HCT116 (cell line): ENCODE measurements at regions not wholly inside any gene's neighbourhood (a gene's known extent, or its start where the extent isn't known, plus 50 kb on each side); places are given as distances from the start of the nearest gene placed in this dataset.
"Not testable (repeated sequence)": the region's sequence is repeated elsewhere in the genome, so short reads cannot be mapped to it uniquely, and the experiment has no call there.

Experiments used
- ATAC-seq: fragments of 200-7000 bp; cut with Tn5 transposase; 2 replicates; pipeline ENCODE4 v1.9.1; 2020; ENCODE audit warnings: mild to moderate bottlenecking, moderate library complexity
- BruUV-seq: library from RNA; stranded (reverse); fragments of 400-500 nt; replicated peaks from 2 replicates; lab custom pipeline; 2021; lab: Mats Ljungman, UMichigan
- CTCF ChIA-PET: fragments of 300-600 bp; sonication (Branson Sonifier 250); formaldehyde crosslinking; loops from one replicate; lab custom pipeline; 2021; ENCODE audit warnings: antibody characterized with exemption; lab: Charles Lee
- POLR2A ChIA-PET: fragments of 300-600, 350-600 bp; sonication (Branson Sonifier 250); formaldehyde crosslinking; loops from one replicate; lab custom pipeline; 2021; ENCODE audit warnings: antibody characterized with exemption; lab: Charles Lee
- RAD21 ChIA-PET, 2 experiments: fragments of 300-600 bp; sonication (Branson Sonifier 250); formaldehyde crosslinking; loops; one replicate each; lab custom pipeline; 2023; ENCODE audit warnings: low total read pairs in 2 of 2; ENCODE audit not compliant: uncharacterized antibody in 2 of 2, unreplicated experiment in 2 of 2, low non-redundant PET in 1 of 2; lab: Charles Lee
- DNase-seq: peaks from one replicate; pipeline ENCODE4 v3.0.0-alpha.2; 2010; ENCODE audit warnings: low read depth, low spot score
- H2AFZ ChIP-seq: fragments of 200-600 bp; shearing (Covaris generic), sonication (generic); 2 replicates; pipeline ENCODE4 v1.6.1; 2017; ENCODE audit warnings: low read depth, mixed run types, mixed read lengths, antibody characterized with exemption, low read length; ENCODE audit not compliant: poor library complexity, severe bottlenecking
- H3K27ac ChIP-seq: 2 replicates; pipeline ENCODE4 v1.5.1; 2012; ENCODE audit warnings: low read depth, low read length
- H3K27me3 ChIP-seq: fragments of 200-600 bp; sonication (generic); 2 replicates; pipeline ENCODE4 v1.6.1; 2016; ENCODE audit warnings: mixed run types, low read length, mixed read lengths; ENCODE audit not compliant: insufficient read depth
- H3K36me3 ChIP-seq, 2 experiments: fragments of 200-500 bp in 1 of 2; fragments of 200-600 bp in 1 of 2; sonication (Bioruptor generic) in 1 of 2; sonication (generic) in 1 of 2; 2 replicates each; pipeline versions ENCODE4 v1.5.1 to v1.6.1; 2014 to 2016; ENCODE audit warnings: low read length in 2 of 2, inconsistent platforms in 1 of 2, mixed read lengths in 1 of 2, mixed run types in 1 of 2; ENCODE audit not compliant: insufficient read depth in 2 of 2, control insufficient read depth in 1 of 2
- H3K4me1 ChIP-seq, 2 experiments: fragments of 200-600 bp in 1 of 2; sonication (generic) in 1 of 2; 2 replicates each; pipeline versions ENCODE4 v1.5.1 to v1.6.1; 2012 to 2017; ENCODE audit warnings: low read length in 2 of 2, inconsistent platforms in 1 of 2, mild to moderate bottlenecking in 1 of 2, mixed read lengths in 1 of 2, mixed run types in 1 of 2, moderate library complexity in 1 of 2; ENCODE audit not compliant: insufficient read depth in 2 of 2, control insufficient read depth in 1 of 2
- H3K4me2 ChIP-seq: fragments of 200-600 bp; sonication (generic); 2 replicates; pipeline ENCODE4 v1.6.1; 2017; ENCODE audit warnings: mixed run types, low read length, mixed read lengths
- H3K4me3 ChIP-seq, 2 experiments: fragments of 200-600 bp in 1 of 2; sonication (generic) in 1 of 2; replicated peaks in 1 of 2; 2 replicates each; pipeline ENCODE4 v1.5.1; 2011 to 2016; ENCODE audit warnings: low read length in 2 of 2, control low read depth in 1 of 2, low read depth in 1 of 2, mild to moderate bottlenecking in 1 of 2, mixed read lengths in 1 of 2, mixed run types in 1 of 2
- H3K79me2 ChIP-seq: fragments of 200-600 bp; sonication (generic); 2 replicates; pipeline ENCODE4 v1.6.1; 2017; ENCODE audit warnings: mild to moderate bottlenecking, mixed run types, low read length, moderate library complexity, mixed read lengths; ENCODE audit not compliant: insufficient read depth
- H3K9ac ChIP-seq: fragments of 200-600 bp; sonication (generic); 2 replicates; pipeline ENCODE4 v1.6.1; 2016; ENCODE audit warnings: low read length, mixed read lengths
- H3K9me2 ChIP-seq: fragments of 200-600 bp; sonication (generic), shearing (Covaris generic); 2 replicates; pipeline ENCODE4 v1.6.1; 2017; ENCODE audit warnings: mixed run types, mild to moderate bottlenecking, moderate library complexity; ENCODE audit not compliant: insufficient read depth
- H3K9me3 ChIP-seq, 2 experiments: fragments of 200-500 bp in 1 of 2; fragments of 200-600 bp in 1 of 2; sonication (Bioruptor generic) in 1 of 2; sonication (generic) in 1 of 2; 2 replicates each; pipeline ENCODE4 v1.6.1; 2014 to 2017; ENCODE audit warnings: low read length in 2 of 2, mixed read lengths in 2 of 2, inconsistent platforms in 1 of 2, low read depth in 1 of 2, mild to moderate bottlenecking in 1 of 2, mixed run types in 1 of 2, moderate library complexity in 1 of 2; ENCODE audit not compliant: control insufficient read depth in 1 of 2, insufficient read depth in 1 of 2
- H4K20me1 ChIP-seq: fragments of 200-600 bp; sonication (generic), shearing (Covaris generic); 2 replicates; pipeline ENCODE4 v1.6.1; 2017; ENCODE audit warnings: mixed run types, mild to moderate bottlenecking, moderate library complexity; ENCODE audit not compliant: insufficient read depth
- ATF3 ChIP-seq: IDR thresholded peaks from 2 replicates; pipeline ENCODE4 v1.6.1; 2012
- CBX3 ChIP-seq: IDR thresholded peaks from 2 replicates; pipeline ENCODE4 v1.6.1; 2012; ENCODE audit warnings: low read depth
- CTCF ChIP-seq, 3 experiments: fragments of 200-600 bp in 1 of 3; sonication (generic) in 1 of 3; IDR thresholded peaks in 2 of 3; conservative IDR thresholded peaks in 1 of 3; 2 replicates each; pipeline ENCODE4 v1.5.1; 2012 to 2017; ENCODE audit warnings: low read depth in 2 of 3, low read length in 2 of 3, antibody characterized with exemption in 1 of 3, borderline replicate concordance in 1 of 3, control low read depth in 1 of 3, mild to moderate bottlenecking in 1 of 3, mixed read lengths in 1 of 3, mixed run types in 1 of 3, moderate library complexity in 1 of 3; ENCODE audit not compliant: insufficient read depth in 1 of 3
- EGR1 ChIP-seq: IDR thresholded peaks from 2 replicates; pipeline ENCODE4 v1.6.1; 2012; ENCODE audit warnings: low read depth
- ELF1 ChIP-seq: IDR thresholded peaks from 2 replicates; pipeline ENCODE4 v1.6.1; 2012; ENCODE audit warnings: low read depth, borderline replicate concordance
- EZH2 ChIP-seq: fragments of 200-600 bp; sonication (generic); IDR thresholded peaks from 2 replicates; pipeline ENCODE4 v1.6.1; 2017; ENCODE audit warnings: antibody characterized with exemption, mixed run types
- FOSL1 ChIP-seq: IDR thresholded peaks from 2 replicates; pipeline ENCODE4 v1.6.1; 2012; ENCODE audit warnings: low read depth
- SIN3A ChIP-seq: IDR thresholded peaks from 2 replicates; pipeline ENCODE4 v1.6.1; 2012; ENCODE audit warnings: low read depth
- SRF ChIP-seq: IDR thresholded peaks from 2 replicates; pipeline ENCODE4 v1.6.1; 2012; ENCODE audit warnings: low read depth
- ZBTB33 ChIP-seq: IDR thresholded peaks from 2 replicates; pipeline ENCODE4 v1.6.1; 2011; ENCODE audit warnings: mild to moderate bottlenecking, low read length, moderate library complexity; ENCODE audit not compliant: insufficient replicate concordance; ENCODE audit errors: extremely low read depth
- ZNF274 ChIP-seq: fragments of 200-500 bp; sonication (Bioruptor generic); IDR thresholded peaks from 2 replicates; pipeline ENCODE4 v1.6.1; 2014; ENCODE audit warnings: mild to moderate bottlenecking, low read depth, low read length, inconsistent platforms
- intact Hi-C: fragments of 100-400 bp; cut with micrococcal nuclease; formaldehyde crosslinking; loops from 2 replicates; pipeline ENCODE4 v1.10.0; 2022

GRCh38 chr4:86452924-86453531 is 93.2 kb upstream of the MAPK10 start:
- TF ChIP-seq SRF, result no peak
- TF ChIP-seq EZH2, result no peak
- TF ChIP-seq ZBTB33, result no peak
- no peak for TF ChIP-seq ATF3
- TF ChIP-seq EGR1, result no peak
- no peak for TF ChIP-seq ZNF274
- no peak for TF ChIP-seq ELF1
- no peak for TF ChIP-seq SIN3A
- TF ChIP-seq CBX3, result no peak
- no peak for TF ChIP-seq FOSL1
- no peak for TF ChIP-seq CTCF (IDR thresholded peaks at IDR 0.05 in 2 of 3, conservative IDR thresholded peaks at IDR 0.05 in 1 of 3; ENCODE audit: borderline replicate concordance in 1 of 3, insufficient read depth in 1 of 3, low read depth in 2 of 3, low read length in 2 of 3)
- TF ChIP-seq, all 23 proteins: peak for 0
- DNase-seq (no peak), ATAC-seq (no peak)
- intact Hi-C loops, result no loop called here
- H3K4me1 ChIP-seq, result peaks cover 2 to 10% of the 10 kb centered on the region in 2 experiments; a peak in 2 of 4 replicates
- H3K9me3 ChIP-seq, result no peaks in the 10 kb centered on the region
- RAD21 ChIA-PET, result no interaction called here
- no peak overlapping the region for H3K4me3 ChIP-seq
- H3K79me2 ChIP-seq, result no peaks in the 10 kb centered on the region
- H4K20me1 ChIP-seq, result no peaks in the 10 kb centered on the region
- no peaks in the 10 kb centered on the region for H3K27me3 ChIP-seq
- no peaks in the 10 kb centered on the region for H3K36me3 ChIP-seq
- H3K9me2 ChIP-seq, result no peaks in the 10 kb centered on the region
- POLR2A ChIA-PET, result no interaction called here
- CTCF ChIA-PET, result interaction anchor here (1.3 to 1.7 kb wide), 2 partner anchors 43 to 46 kb away, joined by 3 to 4 read pairs; no protein-coding TSS in a partner anchor
- H3K9ac ChIP-seq, result no peak overlapping the region
- H3K4me2 ChIP-seq, result no peak overlapping the region
- no peak overlapping the region for H3K27ac ChIP-seq
- no TSS peak for BruUV-seq
- no peak overlapping the region for H2AFZ ChIP-seq

- intact Hi-C loops, H3K9ac ChIP-seq, POLR2A ChIA-PET, H3K4me2 ChIP-seq, H3K36me3 ChIP-seq, H3K27me3 ChIP-seq, H3K9me2 ChIP-seq, BruUV-seq, ATAC-seq, H3K9me3 ChIP-seq, RAD21 ChIA-PET, H4K20me1 ChIP-seq, H3K4me3 ChIP-seq, H2AFZ ChIP-seq, H3K27ac ChIP-seq, DNase-seq, H3K79me2 ChIP-seq: not testable (repeated sequence)
- peaks cover 2 to 10% of the 10 kb centered on the region in 2 experiments; a peak in 2 of 4 replicates for H3K4me1 ChIP-seq
- CTCF ChIA-PET, result interaction anchor here (1.7 kb wide), 1 partner anchor 45 kb away, joined by 4 read pairs; no protein-coding TSS in a partner anchor
These were observed 93.8 kb upstream of the MAPK10 start for GRCh38 chr4:86453611-86454072.
